Effector memory CD8-positive, alpha-beta T cell (primary cell): ENCODE measurements at regions not wholly inside any gene's neighbourhood (a gene's known extent, or its start where the extent isn't known, plus 50 kb on each side); places are given as distances from the start of the nearest gene placed in this dataset.
"Not testable (repeated sequence)": the region's sequence is repeated elsewhere in the genome, so short reads cannot be mapped to it uniquely, and the experiment has no call there.

Experiments
- ATAC-seq: fragments of 150-1000 bp; cut with Tn5 transposase; replicated peaks from 2 replicates; pipeline ENCODE4 v1.10.0; 2021; ENCODE audit warnings: mild to moderate bottlenecking, moderate library complexity
- DNase-seq, 3 experiments: peaks; one replicate each; pipeline ENCODE4 v3.0.0; 2021
- H3K27ac Mint-ChIP-seq, 2 donors: one replicate each; pipeline ENCODE4 v1.8.0; 2022; ENCODE audit warnings: mild to moderate bottlenecking in 2 of 2, mixed read lengths in 2 of 2, moderate library complexity in 2 of 2
- H3K27me3 Mint-ChIP-seq, 2 donors: one replicate each; pipeline ENCODE4 v1.8.0; 2022; ENCODE audit warnings: mixed read lengths in 2 of 2
- H3K36me3 Mint-ChIP-seq: one replicate; pipeline ENCODE4 v1.8.0; 2022; ENCODE audit warnings: mild to moderate bottlenecking, moderate library complexity, mixed read lengths; ENCODE audit not compliant: insufficient read depth
- H3K4me1 Mint-ChIP-seq, 2 donors: one replicate each; pipeline ENCODE4 v1.8.0; 2022; ENCODE audit warnings: low read depth in 2 of 2, mixed read lengths in 2 of 2
- H3K4me3 Mint-ChIP-seq, 2 donors: one replicate each; pipeline ENCODE4 v1.8.0; 2022; ENCODE audit warnings: mild to moderate bottlenecking in 2 of 2, mixed read lengths in 2 of 2, moderate library complexity in 2 of 2
- H3K9me3 Mint-ChIP-seq, 2 donors: one replicate each; pipeline ENCODE4 v1.8.0; 2022; ENCODE audit warnings: mixed read lengths in 2 of 2

- Mint-ChIP-seq H3K27me3 (peaks cover 9 to 11% of the 10 kb centered on the region in 2 donors), H3K9me3 (peaks cover 2 to 10% of the 10 kb centered on the region in 2 donors)
- DNase-seq, H3K4me1 Mint-ChIP-seq, H3K27ac Mint-ChIP-seq, H3K36me3 Mint-ChIP-seq, ATAC-seq, H3K4me3 Mint-ChIP-seq: not testable (repeated sequence)
These were observed 51.1 kb upstream of the BNC1 start for GRCh38 chr15:83335542-83335941.

- H3K9me3 Mint-ChIP-seq, result peaks cover 2 to 10% of the 10 kb centered on the region in 2 donors
- no peaks in the 10 kb centered on the region for H3K36me3 Mint-ChIP-seq
- no peaks in the 10 kb centered on the region for H3K4me1 Mint-ChIP-seq
- ATAC-seq (no peak), DNase-seq (no peak)
- peaks cover 6 to 12% of the 10 kb centered on the region in 2 donors for H3K27me3 Mint-ChIP-seq
- no peak overlapping the region for H3K27ac Mint-ChIP-seq
- no peak overlapping the region for H3K4me3 Mint-ChIP-seq
These were observed 54.9 kb upstream of the BNC1 start for GRCh38 chr15:83339396-83339795.

GRCh38 chr15:83340087-83340486, 55.6 kb upstream of the BNC1 start:
- Mint-ChIP-seq H3K9me3 (peaks cover 2 to 10% of the 10 kb centered on the region in 2 donors), H3K36me3 (no peaks in the 10 kb centered on the region), H3K4me1 (no peaks in the 10 kb centered on the region), H3K27me3 (peaks cover 6 to 15% of the 10 kb centered on the region in 2 donors), H3K27ac (no peak overlapping the region), H3K4me3 (no peak overlapping the region)
- ATAC-seq (no peak), DNase-seq (no peak)

GRCh38 chr15:83346342-83346741, 61.9 kb upstream of the BNC1 start:
- DNase-seq (no peak), ATAC-seq (no peak)
- Mint-ChIP-seq H3K36me3 (no peaks in the 10 kb centered on the region), H3K4me3 (no peak overlapping the region), H3K9me3 (no peaks in the 10 kb centered on the region), H3K27ac (no peak overlapping the region), H3K4me1 (no peaks in the 10 kb centered on the region), H3K27me3 (peaks cover 0 to 25% of the 10 kb centered on the region in 2 donors)

- DNase-seq, result no peak
- peaks cover 0 to 2% of the 10 kb centered on the region in 2 donors for H3K9me3 Mint-ChIP-seq
- no peak overlapping the region for H3K4me3 Mint-ChIP-seq
- no peak for ATAC-seq
- H3K4me1 Mint-ChIP-seq, result peaks cover 0 to 1% of the 10 kb centered on the region in 2 donors
- H3K27me3 Mint-ChIP-seq, result peaks cover 0 to 20% of the 10 kb centered on the region in 2 donors
- no peaks in the 10 kb centered on the region for H3K36me3 Mint-ChIP-seq
- H3K27ac Mint-ChIP-seq, result no peak overlapping the region
These were observed 67.7 kb upstream of the BNC1 start for GRCh38 chr15:83352119-83352518.

- Mint-ChIP-seq H3K27me3 (peaks cover 0 to 41% of the 10 kb centered on the region in 2 donors), H3K27ac (no peak overlapping the region), H3K9me3 (peaks cover 0 to 2% of the 10 kb centered on the region in 2 donors), H3K4me3 (no peak overlapping the region), H3K36me3 (no peaks in the 10 kb centered on the region), H3K4me1 (peaks cover 0 to 1% of the 10 kb centered on the region in 2 donors)
- no peak for DNase-seq
- no peak for ATAC-seq
These were observed 72.3 kb upstream of the BNC1 start for GRCh38 chr15:83356501-83357399.

- no peak for DNase-seq
- Mint-ChIP-seq H3K36me3 (no peaks in the 10 kb centered on the region), H3K27me3 (peaks cover 17 to 63% of the 10 kb centered on the region in 2 donors), H3K9me3 (peaks cover 0 to 2% of the 10 kb centered on the region in 2 donors), H3K4me1 (peaks cover 0 to 1% of the 10 kb centered on the region in 2 donors), H3K4me3 (no peak overlapping the region), H3K27ac (no peak overlapping the region)
- ATAC-seq, result no peak
These were observed 74.6 kb upstream of the BNC1 start for GRCh38 chr15:83358972-83359564.

GRCh38 chr15:83362706-83363105, 78.2 kb upstream of the BNC1 start:
- Mint-ChIP-seq H3K27ac (no peak overlapping the region), H3K36me3 (no peaks in the 10 kb centered on the region), H3K27me3 (peaks cover 44 to 74% of the 10 kb centered on the region in 2 donors), H3K9me3 (no peaks in the 10 kb centered on the region), H3K4me1 (peaks cover 6 to 12% of the 10 kb centered on the region in 2 donors), H3K4me3 (no peak overlapping the region)
- DNase-seq (no peak), ATAC-seq (no peak)

GRCh38 chr15:83364501-83364900, 80.0 kb upstream of the BNC1 start:
- DNase-seq (no peak), ATAC-seq (no peak)
- Mint-ChIP-seq H3K4me3 (no peak overlapping the region), H3K9me3 (no peaks in the 10 kb centered on the region), H3K27ac (no peak overlapping the region), H3K36me3 (no peaks in the 10 kb centered on the region), H3K4me1 (peaks cover 6 to 12% of the 10 kb centered on the region in 2 donors), H3K27me3 (peaks cover 55 to 69% of the 10 kb centered on the region in 2 donors)

- no peaks in the 10 kb centered on the region for H3K9me3 Mint-ChIP-seq
- DNase-seq (no peak), ATAC-seq (no peak)
- peaks cover 6 to 12% of the 10 kb centered on the region in 2 donors for H3K4me1 Mint-ChIP-seq
- H3K36me3 Mint-ChIP-seq, result no peaks in the 10 kb centered on the region
- H3K27me3 Mint-ChIP-seq, result peaks cover 56 to 69% of the 10 kb centered on the region in 2 donors
- peak overlapping the region; percentile 51 to 67 for H3K4me3 Mint-ChIP-seq
- H3K27ac Mint-ChIP-seq, result no peak overlapping the region
These were observed 81.0 kb upstream of the BNC1 start for GRCh38 chr15:83365370-83365938.

- H3K4me3 Mint-ChIP-seq, result no peak overlapping the region
- H3K9me3 Mint-ChIP-seq, result no peaks in the 10 kb centered on the region
- peaks cover 55 to 76% of the 10 kb centered on the region in 2 donors for H3K27me3 Mint-ChIP-seq
- H3K27ac Mint-ChIP-seq, result no peak overlapping the region
- no peaks in the 10 kb centered on the region for H3K36me3 Mint-ChIP-seq
- H3K4me1 Mint-ChIP-seq, result no peaks in the 10 kb centered on the region
- DNase-seq (no peak), ATAC-seq (no peak)
These were observed 74.7 kb upstream of the SH3GL3 start for GRCh38 chr15:83372434-83372891.

- no peaks in the 10 kb centered on the region for H3K36me3 Mint-ChIP-seq
These were observed 68.1 kb upstream of the SH3GL3 start for GRCh38 chr15:83378921-83379578.

GRCh38 chr15:83379579-83379959, 67.6 kb upstream of the SH3GL3 start:
- Mint-ChIP-seq H3K27ac (no peak overlapping the region), H3K27me3 (peaks cover 16 to 61% of the 10 kb centered on the region in 2 donors), H3K36me3 (no peaks in the 10 kb centered on the region), H3K9me3 (no peaks in the 10 kb centered on the region), H3K4me3 (no peak overlapping the region), H3K4me1 (peaks cover 0 to 2% of the 10 kb centered on the region in 2 donors)
- DNase-seq, result no peak
- no peak for ATAC-seq

More at GRCh38 chr15:83378921-83379578, 68.1 kb upstream of the SH3GL3 start:
- Mint-ChIP-seq H3K4me1 (peaks cover 0 to 2% of the 10 kb centered on the region in 2 donors), H3K27ac (no peak overlapping the region), H3K4me3 (no peak overlapping the region), H3K9me3 (no peaks in the 10 kb centered on the region), H3K27me3 (peaks cover 21 to 66% of the 10 kb centered on the region in 2 donors)
- no peak for ATAC-seq
- no peak for DNase-seq
